Ascending aorta (tissue), 2 donors: ENCODE measurements at regions not wholly inside any gene's neighbourhood (a gene's known extent, or its start where the extent isn't known, plus 50 kb on each side); places are given as distances from the start of the nearest gene placed in this dataset.

Source experiments
- DNase-seq, 2 donors: peaks; one replicate each; pipeline ENCODE4 v3.0.0-alpha.2; 2019; ENCODE audit warnings: low spot score in 2 of 2
- H3K27ac ChIP-seq, 2 donors: fragments of 200-600 bp; sonication (generic); one replicate each; pipeline ENCODE4 v1.5.1; 2016 to 2017; ENCODE audit warnings: mild to moderate bottlenecking in 1 of 2
- H3K27me3 ChIP-seq: fragments of 200-600 bp; sonication (generic); one replicate; pipeline ENCODE4 v1.5.1; 2017
- H3K36me3 ChIP-seq, 2 donors: fragments of 200-600 bp; sonication (generic); one replicate each; pipeline ENCODE4 v1.5.1; 2016
- H3K4me1 ChIP-seq, 2 donors: fragments of 200-600 bp; sonication (generic); one replicate each; pipeline ENCODE4 v1.5.1; 2016 to 2017; ENCODE audit warnings: mild to moderate bottlenecking in 1 of 2
- H3K4me3 ChIP-seq, 2 donors: fragments of 200-600 bp; sonication (generic); one replicate each; pipeline ENCODE4 v1.5.1; 2016 to 2017; ENCODE audit warnings: mild to moderate bottlenecking in 1 of 2
- H3K9me3 ChIP-seq, 2 donors: fragments of 200-600 bp; sonication (generic); one replicate each; pipeline ENCODE4 v1.5.1; 2016
- CTCF ChIP-seq, 3 experiments: fragments of 200-600 bp in 2 of 3; fragments of 450-650 bp in 1 of 3; sonication (generic) in 2 of 3; IDR thresholded peaks; one replicate each; pipeline ENCODE4 v1.5.1; 2016 to 2019; ENCODE audit warnings: antibody characterized with exemption in 3 of 3, mild to moderate bottlenecking in 1 of 3, moderate library complexity in 1 of 3
- intact Hi-C: fragments of 100-400 bp; cut with DNase I; formaldehyde crosslinking; loops from one replicate; pipeline ENCODE4 v1.15.1; 2023

GRCh38 chr7:31249671-31250070 lies 90.9 kb downstream of the NEUROD6 start:
- Histone ChIP-seq H3K27me3 (no peaks in the 10 kb centered on the region), H3K4me3 (no peak overlapping the region), H3K9me3 (no peaks in the 10 kb centered on the region), H3K36me3 (no peaks in the 10 kb centered on the region), H3K4me1 (no peaks in the 10 kb centered on the region), H3K27ac (no peak overlapping the region)
- intact Hi-C loops, result no loop called here
- TF ChIP-seq CTCF (IDR thresholded peaks at IDR 0.05), result no peak
- DNase-seq, result no peak

GRCh38 chr7:31236868-31237267 lies 103.7 kb downstream of the NEUROD6 start:
- Histone ChIP-seq H3K4me1 (no peaks in the 10 kb centered on the region), H3K27me3 (no peaks in the 10 kb centered on the region), H3K36me3 (no peaks in the 10 kb centered on the region), H3K4me3 (no peak overlapping the region), H3K9me3 (no peaks in the 10 kb centered on the region), H3K27ac (no peak overlapping the region)
- intact Hi-C loops, result no loop called here
- no peak for TF ChIP-seq CTCF (IDR thresholded peaks at IDR 0.05)
- no peak for DNase-seq

GRCh38 chr7:31234836-31235605 lies 105.5 kb downstream of the NEUROD6 start:
- Histone ChIP-seq H3K4me3 (no peak overlapping the region), H3K4me1 (no peaks in the 10 kb centered on the region), H3K27ac (no peak overlapping the region), H3K9me3 (no peaks in the 10 kb centered on the region), H3K36me3 (no peaks in the 10 kb centered on the region), H3K27me3 (no peaks in the 10 kb centered on the region)
- intact Hi-C loops, result no loop called here
- TF ChIP-seq CTCF (IDR thresholded peaks at IDR 0.05), result no peak
- DNase-seq, result no peak

- Histone ChIP-seq H3K36me3 (no peaks in the 10 kb centered on the region), H3K9me3 (peaks cover 0 to 5% of the 10 kb centered on the region in 2 donors), H3K4me1 (no peaks in the 10 kb centered on the region), H3K27ac (no peak overlapping the region), H3K27me3 (no peaks in the 10 kb centered on the region), H3K4me3 (no peak overlapping the region)
- TF ChIP-seq CTCF (IDR thresholded peaks at IDR 0.05), result no peak
- no peak for DNase-seq
- intact Hi-C loops, result no loop called here
Measured at GRCh38 chr7:31228957-31229356, 111.6 kb downstream of the NEUROD6 start.

- intact Hi-C loops, result no loop called here
- Histone ChIP-seq H3K4me1 (no peaks in the 10 kb centered on the region), H3K27ac (no peak overlapping the region), H3K27me3 (no peaks in the 10 kb centered on the region), H3K36me3 (no peaks in the 10 kb centered on the region), H3K4me3 (no peak overlapping the region), H3K9me3 (no peaks in the 10 kb centered on the region)
- no peak for DNase-seq
- TF ChIP-seq CTCF (IDR thresholded peaks at IDR 0.05), result no peak
Measured at GRCh38 chr7:31214751-31215150, 125.8 kb downstream of the NEUROD6 start.

- intact Hi-C loops, result no loop called here
- Histone ChIP-seq H3K27ac (no peak overlapping the region), H3K4me1 (no peaks in the 10 kb centered on the region), H3K36me3 (no peaks in the 10 kb centered on the region), H3K27me3 (no peaks in the 10 kb centered on the region), H3K9me3 (no peaks in the 10 kb centered on the region), H3K4me3 (no peak overlapping the region)
- TF ChIP-seq CTCF (IDR thresholded peaks at IDR 0.05), result no peak
- DNase-seq, result no peak
Measured at GRCh38 chr7:31211281-31211680, 129.2 kb downstream of the NEUROD6 start.
